Transverse colon (tissue), 4 donors: ENCODE measurements at regions not wholly inside any gene's neighbourhood (a gene's known extent, or its start where the extent isn't known, plus 50 kb on each side); places are given as distances from the start of the nearest gene placed in this dataset.

ENCODE experiments used
- DNase-seq: peaks from one replicate; pipeline ENCODE4 v3.0.0-alpha.2; 2019
- H3K27ac ChIP-seq, 4 donors: fragments of 200-600 bp; sonication (generic); 2 replicates each; pipeline ENCODE4 v1.5.1; 2016 to 2018; ENCODE audit warnings: inconsistent platforms in 4 of 4
- H3K27me3 ChIP-seq: fragments of 200-600 bp; sonication (generic); 2 replicates; pipeline ENCODE4 v1.5.1; 2017; ENCODE audit warnings: inconsistent platforms
- H3K36me3 ChIP-seq, 4 donors: fragments of 200-600 bp; sonication (generic); 2 replicates each; pipeline ENCODE4 v1.5.1; 2017 to 2019; ENCODE audit warnings: inconsistent platforms in 4 of 4
- H3K4me1 ChIP-seq, 4 donors: fragments of 200-600 bp; sonication (generic); 2 replicates each; pipeline ENCODE4 v1.5.1; 2017 to 2020; ENCODE audit warnings: inconsistent platforms in 4 of 4
- H3K4me3 ChIP-seq, 4 donors: fragments of 200-600 bp; sonication (generic); 1 replicate in 1 of 4; 2 replicates in 3 of 4; pipeline versions ENCODE4 v1.5.1 to v1.6.1; 2017 to 2019; ENCODE audit warnings: inconsistent platforms in 4 of 4
- H3K9me3 ChIP-seq, 2 donors: fragments of 200-600 bp; sonication (generic); 2 replicates each; pipeline ENCODE4 v1.5.1; 2017 to 2019; ENCODE audit warnings: inconsistent platforms in 2 of 2
- CTCF ChIP-seq, 5 experiments: fragments of 200-600 bp in 3 of 5; fragments of 450-650 bp in 2 of 5; sonication (generic) in 3 of 5; IDR thresholded peaks; 1 replicate in 2 of 5; 2 replicates in 3 of 5; pipeline ENCODE4 v1.5.1; 2016 to 2017; ENCODE audit warnings: antibody characterized with exemption in 5 of 5, inconsistent platforms in 3 of 5, mild to moderate bottlenecking in 2 of 5, moderate library complexity in 1 of 5
- EP300 ChIP-seq: sonication (generic); formaldehyde crosslinking; IDR thresholded peaks from one replicate; pipeline ENCODE4 v1.6.1; 2017; ENCODE audit warnings: antibody characterized with exemption, low read depth
- POLR2A ChIP-seq: fragments of 450-650 bp; IDR thresholded peaks from one replicate; pipeline ENCODE4 v1.6.1; 2016; ENCODE audit warnings: antibody characterized with exemption, mild to moderate bottlenecking, moderate library complexity
- POLR2AphosphoS5 ChIP-seq, 3 donors: sonication (generic); formaldehyde crosslinking; IDR thresholded peaks; one replicate each; pipeline ENCODE4 v1.6.1; 2016; ENCODE audit warnings: antibody characterized with exemption in 3 of 3
- WGBS, 2 donors: methylation state at CpG; one replicate each; pipeline ENCODE4 v1.1.5; 2018; ENCODE audit warnings: low coverage in 1 of 2; 5-methylcytosine and 5-hydroxymethylcytosine counted together
- in situ Hi-C, 4 donors: fragments of 200-750 bp; cut with MboI; loops; one replicate each; pipeline versions ENCODE4 v1.15.0 to v1.15.1; 2017; ENCODE audit warnings: low sequenced_read_pairs in 3 of 4, low pct_ligation_motif_present in 1 of 4, low pct_unique_long_range_greater_than_20kb in 1 of 4
- intact Hi-C: fragments of 100-400 bp; cut with DNase I; formaldehyde crosslinking; loops from one replicate; pipeline ENCODE4 v1.15.1; 2023; ENCODE audit warnings: low total_unique reads

GRCh38 chr11:116421529-116422185 is 351.1 kb downstream of the BUD13 start:
- H3K9me3 ChIP-seq, result no peaks in the 10 kb centered on the region
- TF ChIP-seq CTCF (IDR thresholded peaks at IDR 0.05), result no peak
- TF ChIP-seq POLR2A, result no peak
- no peak for TF ChIP-seq EP300
- no peak for TF ChIP-seq POLR2AphosphoS5 (IDR thresholded peaks at IDR 0.05)
- in situ Hi-C loops (no loop called here), intact Hi-C loops (no loop called here)
- no peak overlapping the region for H3K27ac ChIP-seq
- H3K36me3 ChIP-seq, result no peaks in the 10 kb centered on the region
- DNase-seq, result no peak
- 77% methylated on average over 16 of the region's 16 CpGs; no CpG with 5 or more reads in 1 of the 2 donors for WGBS, 2 donors
- H3K4me3 ChIP-seq, result no peak overlapping the region
- H3K27me3 ChIP-seq, result no peaks in the 10 kb centered on the region
- no peaks in the 10 kb centered on the region for H3K4me1 ChIP-seq

GRCh38 chr11:116420770-116421528 is 351.8 kb downstream of the BUD13 start:
- no peaks in the 10 kb centered on the region for H3K4me1 ChIP-seq
- intact Hi-C loops, result no loop called here
- no peak overlapping the region for H3K4me3 ChIP-seq
- in situ Hi-C loops, result no loop called here
- DNase-seq, result no peak
- no peaks in the 10 kb centered on the region for H3K9me3 ChIP-seq
- no peaks in the 10 kb centered on the region for H3K36me3 ChIP-seq
- no peak overlapping the region for H3K27ac ChIP-seq
- WGBS, 2 donors, result 70% methylated on average over 9 of the region's 9 CpGs; no CpG with 5 or more reads in 1 of the 2 donors
- no peak for TF ChIP-seq CTCF (IDR thresholded peaks at IDR 0.05)
- no peak for TF ChIP-seq POLR2AphosphoS5 (IDR thresholded peaks at IDR 0.05)
- TF ChIP-seq EP300, result no peak
- TF ChIP-seq POLR2A, result no peak
- H3K27me3 ChIP-seq, result no peaks in the 10 kb centered on the region

GRCh38 chr11:116420030-116420429 is 352.8 kb downstream of the BUD13 start:
- no peaks in the 10 kb centered on the region for H3K4me1 ChIP-seq
- intact Hi-C loops, result no loop called here
- no peaks in the 10 kb centered on the region for H3K9me3 ChIP-seq
- TF ChIP-seq EP300 (no peak), POLR2AphosphoS5 (IDR thresholded peaks at IDR 0.05) (no peak), POLR2A (no peak), CTCF (IDR thresholded peaks at IDR 0.05) (no peak)
- DNase-seq, result no peak
- no peaks in the 10 kb centered on the region for H3K36me3 ChIP-seq
- no peak overlapping the region for H3K4me3 ChIP-seq
- no peaks in the 10 kb centered on the region for H3K27me3 ChIP-seq
- in situ Hi-C loops, result no loop called here
- no peak overlapping the region for H3K27ac ChIP-seq

GRCh38 chr11:116418388-116419041 is 354.3 kb downstream of the BUD13 start:
- 83 to 84% methylated on average over 1 to 6 of the region's 6 CpGs for WGBS, 2 donors
- no peak overlapping the region for H3K4me3 ChIP-seq
- H3K27me3 ChIP-seq, result no peaks in the 10 kb centered on the region
- in situ Hi-C loops (no loop called here), intact Hi-C loops (no loop called here)
- peaks cover 0 to 4% (median 0%) of the 10 kb centered on the region in 4 donors for H3K4me1 ChIP-seq
- DNase-seq, result no peak
- H3K27ac ChIP-seq, result no peak overlapping the region
- H3K36me3 ChIP-seq, result no peaks in the 10 kb centered on the region
- TF ChIP-seq POLR2A (no peak), CTCF (IDR thresholded peaks at IDR 0.05) (no peak), POLR2AphosphoS5 (IDR thresholded peaks at IDR 0.05) (no peak), EP300 (no peak)
- H3K9me3 ChIP-seq, result no peaks in the 10 kb centered on the region
